Neural cell (in vitro differentiated cells): ENCODE measurements at regions not wholly inside any gene's neighbourhood (a gene's known extent, or its start where the extent isn't known, plus 50 kb on each side); places are given as distances from the start of the nearest gene placed in this dataset.

ENCODE experiments used
- H2AFZ ChIP-seq: fragments of 200-600, 300-800 bp; sonication (generic), shearing (Covaris generic); 2 replicates; pipeline ENCODE4 v1.6.0; 2014; ENCODE audit warnings: low read depth, mild to moderate bottlenecking, antibody characterized with exemption, low read length, moderate library complexity
- H3F3A ChIP-seq: fragments of 200-600 bp; shearing (Covaris generic); 2 replicates; pipeline ENCODE4 v1.6.1; 2016; ENCODE audit warnings: mild to moderate bottlenecking, moderate library complexity, mixed read lengths, antibody characterized with exemption, low read length; ENCODE audit not compliant: insufficient read depth, poor library complexity, severe bottlenecking
- H3K27ac ChIP-seq: fragments of 200-600, 300-800 bp; sonication (generic), shearing (Covaris generic); 2 replicates; pipeline ENCODE4 v1.5.1; 2014; ENCODE audit warnings: mild to moderate bottlenecking, low read length, moderate library complexity
- H3K27me3 ChIP-seq: fragments of 300-800, 200-600 bp; sonication (generic), shearing (Covaris generic); 2 replicates; pipeline ENCODE4 v1.6.0; 2014; ENCODE audit warnings: mild to moderate bottlenecking, low read depth, low read length, moderate library complexity; ENCODE audit not compliant: insufficient read depth
- H3K36me3 ChIP-seq: fragments of 300-800, 200-600 bp; sonication (generic), shearing (Covaris generic); 2 replicates; pipeline ENCODE4 v1.5.1; 2014; ENCODE audit warnings: mild to moderate bottlenecking, antibody characterized with exemption, low read length, moderate library complexity; ENCODE audit not compliant: insufficient read depth
- H3K4me2 ChIP-seq: fragments of 300-800, 200-600 bp; sonication (generic), shearing (Covaris generic); 2 replicates; pipeline ENCODE4 v1.6.0; 2014; ENCODE audit warnings: mild to moderate bottlenecking, low read length
- H3K4me3 ChIP-seq: fragments of 300-800, 200-600 bp; sonication (generic), shearing (Covaris generic); 2 replicates; pipeline ENCODE4 v1.5.1; 2014; ENCODE audit warnings: mild to moderate bottlenecking, low read length, moderate library complexity
- H3K79me2 ChIP-seq: fragments of 200-600 bp; shearing (Covaris generic); replicated peaks from 2 replicates; pipeline ENCODE4 v1.6.0; 2014; ENCODE audit warnings: mild to moderate bottlenecking, low read length, moderate library complexity; ENCODE audit not compliant: insufficient read depth
- H3K9ac ChIP-seq: fragments of 300-800, 200-600 bp; sonication (generic), shearing (Covaris generic); 2 replicates; pipeline ENCODE4 v1.6.1; 2016; ENCODE audit warnings: mild to moderate bottlenecking, low read length, mixed read lengths
- H3K9me2 ChIP-seq: fragments of 200-600 bp; shearing (Covaris generic); 2 replicates; pipeline ENCODE4 v1.6.1; 2016; ENCODE audit warnings: mild to moderate bottlenecking, low read length, mixed read lengths; ENCODE audit not compliant: insufficient read depth
- H3K9me3 ChIP-seq: fragments of 200-600, 300-800 bp; sonication (generic), shearing (Covaris generic); 2 replicates; pipeline ENCODE4 v1.6.1; 2016; ENCODE audit warnings: mild to moderate bottlenecking, mixed run types, low read length, moderate library complexity, mixed read lengths
- H4K20me1 ChIP-seq: fragments of 200-600 bp; shearing (Covaris generic); 2 replicates; pipeline ENCODE4 v1.6.1; 2016; ENCODE audit warnings: mild to moderate bottlenecking, mixed run types; ENCODE audit not compliant: insufficient read depth
- EP300 ChIP-seq: fragments of 450-650 bp; conservative IDR thresholded peaks from 2 replicates; pipeline ENCODE4 v1.6.1; 2014; ENCODE audit warnings: antibody characterized with exemption, mild to moderate bottlenecking, moderate library complexity; ENCODE audit not compliant: poor library complexity, severe bottlenecking
- EZH2 ChIP-seq: fragments of 200-600, 300-800 bp; shearing (Covaris generic), sonication (generic); IDR thresholded peaks from 2 replicates; pipeline ENCODE4 v1.6.1; 2014; ENCODE audit warnings: antibody characterized with exemption, low read length, borderline replicate concordance, mild to moderate bottlenecking; ENCODE audit not compliant: insufficient read depth, poor library complexity, severe bottlenecking
- MXI1 ChIP-seq: fragments of 450-650 bp; conservative IDR thresholded peaks from 2 replicates; pipeline ENCODE4 v1.6.1; 2014; ENCODE audit warnings: antibody characterized with exemption, mild to moderate bottlenecking; ENCODE audit not compliant: poor library complexity, severe bottlenecking
- POLR2AphosphoS5 ChIP-seq: IDR thresholded peaks from 2 replicates; pipeline ENCODE4 v1.6.1; 2012
- RAD21 ChIP-seq: fragments of 450-650 bp; conservative IDR thresholded peaks from 2 replicates; pipeline ENCODE4 v1.6.1; 2014; ENCODE audit warnings: antibody characterized with exemption, mild to moderate bottlenecking, moderate library complexity
- SMC3 ChIP-seq: fragments of 450-650 bp; conservative IDR thresholded peaks from 2 replicates; pipeline ENCODE4 v1.6.1; 2014; ENCODE audit warnings: antibody characterized with exemption, mild to moderate bottlenecking, moderate library complexity; ENCODE audit not compliant: poor library complexity
- TAF1 ChIP-seq: IDR thresholded peaks from 2 replicates; pipeline ENCODE4 v1.6.1; 2012; ENCODE audit warnings: low read depth
- TF ChIP-seq, protein P1 (sequence below): IDR thresholded peaks from 2 replicates; pipeline ENCODE4 v1.6.1; 2012; ENCODE audit warnings: borderline replicate concordance
- TF ChIP-seq, protein P2 (sequence below): fragments of 450-650 bp; IDR thresholded peaks from 2 replicates; pipeline ENCODE4 v1.5.1; 2014; ENCODE audit warnings: antibody characterized with exemption, mild to moderate bottlenecking, moderate library complexity; ENCODE audit not compliant: poor library complexity, severe bottlenecking

DNA sequence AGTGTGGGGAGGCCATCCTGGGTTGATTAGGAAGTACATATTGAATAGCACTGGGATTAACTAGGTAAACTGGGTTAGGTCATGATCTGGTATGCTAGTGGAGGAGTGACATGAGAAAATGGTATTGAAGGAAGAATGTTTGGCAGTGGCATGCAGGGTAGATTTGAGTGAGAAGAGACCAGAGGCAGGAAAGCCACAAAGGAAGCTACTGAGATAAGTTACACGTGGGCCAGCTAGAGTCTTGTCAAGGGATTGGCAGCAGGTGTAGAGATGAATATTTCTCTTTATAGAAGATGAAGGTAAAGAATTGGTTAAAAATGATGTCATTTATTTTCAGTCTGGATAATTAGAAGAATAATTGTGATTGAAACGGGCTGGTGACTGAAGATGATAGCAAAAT lies 91.0 kb upstream of the TPRG1 start:
- Histone ChIP-seq H3K36me3 (no peaks in the 10 kb centered on the region), H3K9ac (no peak overlapping the region), H3K9me2 (no peaks in the 10 kb centered on the region), H3K27me3 (no peaks in the 10 kb centered on the region), H4K20me1 (no peaks in the 10 kb centered on the region), H3K4me3 (no peak overlapping the region), H3K4me2 (no peak overlapping the region), H3K27ac (no peak overlapping the region), H3F3A (no peaks in the 10 kb centered on the region), H3K9me3 (no peaks in the 10 kb centered on the region), H2AFZ (no peak overlapping the region), H3K79me2 (no peaks in the 10 kb centered on the region)
- TF ChIP-seq POLR2AphosphoS5 (no peak), SMC3 (no peak), MXI1 (no peak), RAD21 (no peak), EP300 (no peak), TAF1 (no peak)
- TF ChIP-seq, protein P1, sequence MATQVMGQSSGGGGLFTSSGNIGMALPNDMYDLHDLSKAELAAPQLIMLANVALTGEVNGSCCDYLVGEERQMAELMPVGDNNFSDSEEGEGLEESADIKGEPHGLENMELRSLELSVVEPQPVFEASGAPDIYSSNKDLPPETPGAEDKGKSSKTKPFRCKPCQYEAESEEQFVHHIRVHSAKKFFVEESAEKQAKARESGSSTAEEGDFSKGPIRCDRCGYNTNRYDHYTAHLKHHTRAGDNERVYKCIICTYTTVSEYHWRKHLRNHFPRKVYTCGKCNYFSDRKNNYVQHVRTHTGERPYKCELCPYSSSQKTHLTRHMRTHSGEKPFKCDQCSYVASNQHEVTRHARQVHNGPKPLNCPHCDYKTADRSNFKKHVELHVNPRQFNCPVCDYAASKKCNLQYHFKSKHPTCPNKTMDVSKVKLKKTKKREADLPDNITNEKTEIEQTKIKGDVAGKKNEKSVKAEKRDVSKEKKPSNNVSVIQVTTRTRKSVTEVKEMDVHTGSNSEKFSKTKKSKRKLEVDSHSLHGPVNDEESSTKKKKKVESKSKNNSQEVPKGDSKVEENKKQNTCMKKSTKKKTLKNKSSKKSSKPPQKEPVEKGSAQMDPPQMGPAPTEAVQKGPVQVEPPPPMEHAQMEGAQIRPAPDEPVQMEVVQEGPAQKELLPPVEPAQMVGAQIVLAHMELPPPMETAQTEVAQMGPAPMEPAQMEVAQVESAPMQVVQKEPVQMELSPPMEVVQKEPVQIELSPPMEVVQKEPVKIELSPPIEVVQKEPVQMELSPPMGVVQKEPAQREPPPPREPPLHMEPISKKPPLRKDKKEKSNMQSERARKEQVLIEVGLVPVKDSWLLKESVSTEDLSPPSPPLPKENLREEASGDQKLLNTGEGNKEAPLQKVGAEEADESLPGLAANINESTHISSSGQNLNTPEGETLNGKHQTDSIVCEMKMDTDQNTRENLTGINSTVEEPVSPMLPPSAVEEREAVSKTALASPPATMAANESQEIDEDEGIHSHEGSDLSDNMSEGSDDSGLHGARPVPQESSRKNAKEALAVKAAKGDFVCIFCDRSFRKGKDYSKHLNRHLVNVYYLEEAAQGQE: no peak
- TF ChIP-seq, protein P2, sequence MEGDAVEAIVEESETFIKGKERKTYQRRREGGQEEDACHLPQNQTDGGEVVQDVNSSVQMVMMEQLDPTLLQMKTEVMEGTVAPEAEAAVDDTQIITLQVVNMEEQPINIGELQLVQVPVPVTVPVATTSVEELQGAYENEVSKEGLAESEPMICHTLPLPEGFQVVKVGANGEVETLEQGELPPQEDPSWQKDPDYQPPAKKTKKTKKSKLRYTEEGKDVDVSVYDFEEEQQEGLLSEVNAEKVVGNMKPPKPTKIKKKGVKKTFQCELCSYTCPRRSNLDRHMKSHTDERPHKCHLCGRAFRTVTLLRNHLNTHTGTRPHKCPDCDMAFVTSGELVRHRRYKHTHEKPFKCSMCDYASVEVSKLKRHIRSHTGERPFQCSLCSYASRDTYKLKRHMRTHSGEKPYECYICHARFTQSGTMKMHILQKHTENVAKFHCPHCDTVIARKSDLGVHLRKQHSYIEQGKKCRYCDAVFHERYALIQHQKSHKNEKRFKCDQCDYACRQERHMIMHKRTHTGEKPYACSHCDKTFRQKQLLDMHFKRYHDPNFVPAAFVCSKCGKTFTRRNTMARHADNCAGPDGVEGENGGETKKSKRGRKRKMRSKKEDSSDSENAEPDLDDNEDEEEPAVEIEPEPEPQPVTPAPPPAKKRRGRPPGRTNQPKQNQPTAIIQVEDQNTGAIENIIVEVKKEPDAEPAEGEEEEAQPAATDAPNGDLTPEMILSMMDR: no peak

DNA sequence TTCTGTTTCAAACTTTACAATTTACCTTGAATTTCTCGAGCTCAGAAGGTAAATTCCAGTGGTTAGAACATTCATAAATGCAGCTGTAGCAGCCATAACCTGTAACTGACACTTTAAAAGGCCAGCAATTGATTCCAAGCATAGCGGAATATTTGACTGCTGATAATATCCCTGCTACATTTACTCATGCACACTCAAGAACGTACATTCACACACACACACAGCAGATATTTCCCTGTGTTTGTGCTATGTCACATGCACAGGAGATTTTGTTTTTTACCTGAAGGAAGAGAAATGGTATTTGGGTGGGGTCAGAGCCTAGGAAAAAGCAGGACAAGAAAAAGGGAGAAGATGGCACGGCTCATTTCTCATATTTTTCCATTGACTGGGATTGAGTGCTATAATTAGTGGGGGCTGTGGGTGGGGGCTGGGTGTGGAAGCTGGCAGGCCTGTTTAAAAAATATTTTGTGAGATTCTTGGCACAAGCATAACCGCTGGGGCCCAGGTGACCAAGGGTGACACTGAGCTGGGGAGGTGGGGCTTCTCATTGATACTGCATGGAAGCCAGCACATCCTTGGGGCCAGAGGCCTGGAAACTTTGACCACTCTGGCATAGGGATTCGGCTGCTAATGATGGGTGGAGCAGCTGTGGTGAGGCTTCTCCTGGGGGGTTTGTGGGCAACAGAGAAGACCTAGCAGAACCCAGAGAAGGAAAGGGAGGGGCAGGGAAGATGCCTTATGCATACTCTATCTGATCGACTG lies 88.9 kb upstream of the TPRG1 start:
- no peak overlapping the region for H3K4me2 ChIP-seq
- H3K9ac ChIP-seq: no peak overlapping the region

More for the DNA sequence above, 88.9 kb upstream of the TPRG1 start:
- Histone ChIP-seq H2AFZ (no peak overlapping the region), H3K36me3 (no peaks in the 10 kb centered on the region), H3F3A (no peaks in the 10 kb centered on the region), H3K9me3 (no peaks in the 10 kb centered on the region), H3K4me3 (no peak overlapping the region), H3K79me2 (no peaks in the 10 kb centered on the region), H3K27ac (no peak overlapping the region), H3K27me3 (no peaks in the 10 kb centered on the region), H3K9me2 (no peaks in the 10 kb centered on the region), H4K20me1 (no peaks in the 10 kb centered on the region)
- no peak for TF ChIP-seq SMC3
- TF ChIP-seq EZH2: no peak
- no peak for TF ChIP-seq TAF1
- no peak for TF ChIP-seq RAD21
- TF ChIP-seq, protein P1: no peak
- TF ChIP-seq EP300: no peak
- no peak for TF ChIP-seq POLR2AphosphoS5
- TF ChIP-seq MXI1: no peak
- TF ChIP-seq, protein P2: no peak
